ENCODE measurements at regions not wholly inside any gene's neighbourhood (a gene's known extent, or its start where the extent isn't known, plus 50 kb on each side); places are given as distances from the start of the nearest gene placed in this dataset.

- DNase-seq (ENCODE audit: low spot score), result no peak
- Histone ChIP-seq H3K4me3 (no peak overlapping the region), H3K27ac (no peak overlapping the region), H3K27me3 (replicated peaks; ENCODE audit: insufficient read depth) (no peaks in the 10 kb centered on the region), H3K9me3 (no peaks in the 10 kb centered on the region), H3K36me3 (no peaks in the 10 kb centered on the region), H3K4me1 (replicated peaks) (no peaks in the 10 kb centered on the region)
- intact Hi-C loops (cut with DNase I), result no loop called here
- no peak for TF ChIP-seq POLR2A (IDR thresholded peaks at IDR 0.05)
- TF ChIP-seq POLR2AphosphoS5 (IDR thresholded peaks at IDR 0.05), result no peak
- TF ChIP-seq CTCF (IDR thresholded peaks at IDR 0.05), result no peak
- whole genome bisulfite sequencing, result 89% methylated on average over 4 of the region's 4 CpGs
Observed at GRCh38 chr16:60902114-60902513, 1134.1 kb downstream of the CDH8 start.

GRCh38 chr16:60882816-60883215 is 1153.4 kb downstream of the CDH8 start:
- Histone ChIP-seq H3K27me3 (replicated peaks; ENCODE audit: insufficient read depth) (no peaks in the 10 kb centered on the region), H3K36me3 (no peaks in the 10 kb centered on the region), H3K27ac (no peak overlapping the region), H3K4me3 (no peak overlapping the region), H3K9me3 (no peaks in the 10 kb centered on the region), H3K4me1 (replicated peaks) (no peaks in the 10 kb centered on the region)
- DNase-seq (ENCODE audit: low spot score), result no peak
- no peak for TF ChIP-seq CTCF (IDR thresholded peaks at IDR 0.05)
- TF ChIP-seq POLR2AphosphoS5 (IDR thresholded peaks at IDR 0.05), result no peak
- TF ChIP-seq POLR2A (IDR thresholded peaks at IDR 0.05), result no peak
- intact Hi-C loops (cut with DNase I), result no loop called here
- 40% methylated on average over 2 of the region's 2 CpGs for WGBS

GRCh38 chr16:60852635-60853034 is 1183.6 kb downstream of the CDH8 start:
- H3K27ac ChIP-seq, result no peak overlapping the region
- TF ChIP-seq CTCF (IDR thresholded peaks at IDR 0.05) (no peak), POLR2AphosphoS5 (IDR thresholded peaks at IDR 0.05) (no peak), POLR2A (IDR thresholded peaks at IDR 0.05) (no peak)
- H3K4me1 ChIP-seq (replicated peaks), result no peaks in the 10 kb centered on the region
- no peaks in the 10 kb centered on the region for H3K27me3 ChIP-seq (replicated peaks; ENCODE audit: insufficient read depth)
- DNase-seq (ENCODE audit: low spot score), result no peak
- WGBS, result 85% methylated on average over 3 of the region's 3 CpGs
- intact Hi-C loops (cut with DNase I), result no loop called here
- no peak overlapping the region for H3K4me3 ChIP-seq
- no peaks in the 10 kb centered on the region for H3K9me3 ChIP-seq
- no peaks in the 10 kb centered on the region for H3K36me3 ChIP-seq

GRCh38 chr16:60821661-60822060 is 1214.6 kb downstream of the CDH8 start:
- Histone ChIP-seq H3K27me3 (replicated peaks; ENCODE audit: insufficient read depth) (no peaks in the 10 kb centered on the region), H3K36me3 (no peaks in the 10 kb centered on the region), H3K4me3 (no peak overlapping the region), H3K9me3 (no peaks in the 10 kb centered on the region), H3K4me1 (replicated peaks) (no peaks in the 10 kb centered on the region), H3K27ac (no peak overlapping the region)
- 83% methylated on average over 2 of the region's 2 CpGs for WGBS
- DNase-seq (ENCODE audit: low spot score), result no peak
- intact Hi-C loops (cut with DNase I), result no loop called here
- TF ChIP-seq POLR2A (IDR thresholded peaks at IDR 0.05) (no peak), POLR2AphosphoS5 (IDR thresholded peaks at IDR 0.05) (no peak), CTCF (IDR thresholded peaks at IDR 0.05) (no peak)

- TF ChIP-seq CTCF (IDR thresholded peaks at IDR 0.05), result no peak
- no peak for TF ChIP-seq POLR2A (IDR thresholded peaks at IDR 0.05)
- TF ChIP-seq POLR2AphosphoS5 (IDR thresholded peaks at IDR 0.05), result no peak
- Histone ChIP-seq H3K4me1 (replicated peaks) (no peaks in the 10 kb centered on the region), H3K27ac (no peak overlapping the region), H3K36me3 (no peaks in the 10 kb centered on the region), H3K27me3 (replicated peaks; ENCODE audit: insufficient read depth) (no peaks in the 10 kb centered on the region), H3K9me3 (no peaks in the 10 kb centered on the region), H3K4me3 (no peak overlapping the region)
- 88% methylated on average over 2 of the region's 2 CpGs for WGBS
- no peak for DNase-seq (ENCODE audit: low spot score)
- intact Hi-C loops (cut with DNase I), result no loop called here
Observed at GRCh38 chr16:60820361-60820760, 1215.9 kb downstream of the CDH8 start.

Data from prostate gland (tissue), 2 donors.